ENCODE measurements at regions not wholly inside any gene's neighbourhood (a gene's known extent, or its start where the extent isn't known, plus 50 kb on each side); places are given as distances from the start of the nearest gene placed in this dataset.

DNA sequence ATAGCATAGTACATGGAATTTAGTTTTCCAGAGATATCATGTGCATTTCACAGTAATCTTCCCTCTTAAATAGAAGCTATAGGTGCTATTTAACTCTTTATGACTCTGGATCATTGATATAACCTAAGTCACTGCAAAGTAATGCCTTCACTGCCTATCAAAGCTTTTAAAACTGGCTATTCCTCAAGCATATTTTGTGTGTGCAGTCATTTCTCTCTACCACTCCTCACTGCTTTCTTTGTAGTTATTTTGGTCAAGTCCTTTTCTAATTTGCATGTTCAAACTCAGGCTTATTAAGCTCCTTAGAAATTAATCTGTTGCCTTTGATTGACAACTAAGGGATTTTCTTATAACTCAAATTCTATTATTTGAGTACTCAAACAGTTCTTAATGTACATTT lies 79.4 kb upstream of the PLEKHG7 start:
- no peak overlapping the region for H2AFZ ChIP-seq (ENCODE audit: low read depth)
- peaks cover 0 to 13% of the 10 kb centered on the region in 2 experiments; a peak in 2 of 4 replicates for H3K4me1 ChIP-seq (ENCODE audit: control insufficient read depth in 1 of 2, insufficient read depth in 2 of 2, low read depth in 1 of 2, low read length in 1 of 2)
- no peaks in the 10 kb centered on the region for H3K27me3 ChIP-seq (ENCODE audit: insufficient read depth)
- H3K79me2 ChIP-seq (ENCODE audit: insufficient read depth): no peaks in the 10 kb centered on the region
- no peak for DNase-seq
- H3K36me3 ChIP-seq (replicated peaks in 1 of 2; ENCODE audit: control insufficient read depth in 1 of 2, insufficient read depth in 2 of 2, low read length in 1 of 2): no peaks in the 10 kb centered on the region
- H3K27ac ChIP-seq (ENCODE audit: low read depth in 2 of 2, low read length in 1 of 2): no peak overlapping the region
- no peaks in the 10 kb centered on the region for H3F3A ChIP-seq (replicated peaks; ENCODE audit: insufficient read depth)
- POLR2A ChIA-PET: no interaction called here
- H3K9me3 ChIP-seq: no peaks in the 10 kb centered on the region
- no peak for TF ChIP-seq TCF12 (IDR thresholded peaks at IDR 0.05)
- TF ChIP-seq RCOR1 (IDR thresholded peaks at IDR 0.05; ENCODE audit: low read length): no peak
- no peak for TF ChIP-seq FOXM1 (IDR thresholded peaks at IDR 0.05; ENCODE audit: low read depth)
- no peak for TF ChIP-seq POLR2AphosphoS5 (IDR thresholded peaks at IDR 0.05; ENCODE audit: low read depth, low read length)
- no peak for TF ChIP-seq TEAD4 (IDR thresholded peaks at IDR 0.05; ENCODE audit: borderline replicate concordance, insufficient read depth)
- TF ChIP-seq FOXJ3 (CRISPR knock-in tag; IDR thresholded peaks at IDR 0.05): no peak
- no peak for TF ChIP-seq GABPA (IDR thresholded peaks at IDR 0.05; ENCODE audit: low read depth)
- TF ChIP-seq MEF2A (IDR thresholded peaks at IDR 0.05; ENCODE audit: borderline replicate concordance, low read depth): no peak
- no peaks in the 10 kb centered on the region for H3K9me2 ChIP-seq
- H3K9ac ChIP-seq: no peak overlapping the region
- no peaks in the 10 kb centered on the region for H4K20me1 ChIP-seq (ENCODE audit: insufficient read depth)
- no peak overlapping the region for H3K4me3 ChIP-seq (ENCODE audit: low read depth in 2 of 2, low read length in 1 of 2)
- H3K4me2 ChIP-seq: no peak overlapping the region
- CTCF ChIA-PET: no interaction called here

DNA sequence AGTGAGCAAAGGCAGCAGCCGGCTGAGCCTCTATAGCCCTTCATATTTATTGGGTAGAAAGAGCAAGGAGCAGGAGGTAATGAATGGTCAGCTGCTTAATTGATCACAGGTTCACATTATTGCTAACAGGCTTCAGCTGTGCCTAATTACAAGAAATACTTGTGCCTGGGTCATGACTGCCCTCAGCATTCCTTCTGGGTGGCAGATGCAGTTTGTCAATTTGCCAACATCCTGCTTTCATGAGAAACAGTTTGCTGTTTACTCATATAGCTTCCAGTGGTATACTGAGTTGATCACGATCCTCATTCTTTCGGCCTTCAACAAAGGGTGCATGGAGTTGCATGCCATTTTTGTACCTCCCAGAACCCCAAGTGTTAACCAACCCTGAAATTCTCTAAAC lies 81.0 kb upstream of the PLEKHG7 start:
- no peaks in the 10 kb centered on the region for H3K36me3 ChIP-seq (replicated peaks in 1 of 2; ENCODE audit: control insufficient read depth in 1 of 2, insufficient read depth in 2 of 2, low read length in 1 of 2)
- no peak overlapping the region for H3K27ac ChIP-seq (ENCODE audit: low read depth in 2 of 2, low read length in 1 of 2)
- CTCF ChIA-PET: no interaction called here
- no peaks in the 10 kb centered on the region for H3F3A ChIP-seq (replicated peaks; ENCODE audit: insufficient read depth)
- H2AFZ ChIP-seq (ENCODE audit: low read depth): no peak overlapping the region
- H3K9ac ChIP-seq: no peak overlapping the region
- no peak for TF ChIP-seq CHD2 (IDR thresholded peaks at IDR 0.05; ENCODE audit: low read length, partially characterized antibody)
- TF ChIP-seq TCF12 (IDR thresholded peaks at IDR 0.05): peak; percentile 71
- no peaks in the 10 kb centered on the region for H3K79me2 ChIP-seq (ENCODE audit: insufficient read depth)
- no peaks in the 10 kb centered on the region for H3K9me2 ChIP-seq
- H3K9me3 ChIP-seq: no peaks in the 10 kb centered on the region
- no peaks in the 10 kb centered on the region for H4K20me1 ChIP-seq (ENCODE audit: insufficient read depth)
- 90% methylated on average over 3 of the region's 3 CpGs for WGBS (ENCODE audit: low lambda C conversion rate)
- POLR2A ChIA-PET: no interaction called here
- H3K4me3 ChIP-seq (ENCODE audit: low read depth in 2 of 2, low read length in 1 of 2): no peak overlapping the region
- no peak overlapping the region for H3K4me2 ChIP-seq
- no peaks in the 10 kb centered on the region for H3K27me3 ChIP-seq (ENCODE audit: insufficient read depth)
- no peak for DNase-seq
- H3K4me1 ChIP-seq (ENCODE audit: control insufficient read depth in 1 of 2, insufficient read depth in 2 of 2, low read depth in 1 of 2, low read length in 1 of 2): peaks cover 0 to 13% of the 10 kb centered on the region in 2 experiments; a peak in 2 of 4 replicates

DNA sequence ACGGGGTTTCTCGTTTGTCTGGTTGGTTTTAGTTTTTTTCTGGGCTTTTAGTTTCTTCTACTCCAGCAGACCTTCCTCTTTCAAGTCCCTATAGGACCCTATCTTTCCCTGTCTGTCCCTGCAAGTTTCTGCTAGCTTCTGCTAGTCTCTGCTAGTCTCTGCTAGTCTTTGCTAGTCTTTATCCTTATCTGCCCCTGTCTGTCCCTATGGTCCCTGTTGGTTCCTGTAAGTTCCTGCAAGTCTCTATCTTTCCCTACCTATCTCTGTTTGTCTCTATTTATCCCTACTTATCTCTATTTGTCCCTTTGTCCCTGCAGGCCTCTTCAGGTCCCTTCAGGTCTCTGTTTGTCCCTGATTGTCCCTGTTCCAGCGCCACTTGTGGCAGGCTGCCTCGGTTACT lies 81.5 kb upstream of the PLEKHG7 start:
- CTCF ChIA-PET: no interaction called here
- H3K9ac ChIP-seq: no peak overlapping the region
- POLR2A ChIA-PET: no interaction called here
- no peaks in the 10 kb centered on the region for H3F3A ChIP-seq (replicated peaks; ENCODE audit: insufficient read depth)
- WGBS (ENCODE audit: low lambda C conversion rate): 94% methylated on average over 4 of the region's 4 CpGs
- peaks cover 0 to 13% of the 10 kb centered on the region in 2 experiments; a peak in 2 of 4 replicates for H3K4me1 ChIP-seq (ENCODE audit: control insufficient read depth in 1 of 2, insufficient read depth in 2 of 2, low read depth in 1 of 2, low read length in 1 of 2)
- TF ChIP-seq TAF1 (IDR thresholded peaks at IDR 0.05; ENCODE audit: borderline replicate concordance, low read depth, low read length) (no peak), RCOR1 (IDR thresholded peaks at IDR 0.05; ENCODE audit: low read length) (no peak), GATA2 (CRISPR knock-in tag; IDR thresholded peaks at IDR 0.05) (no peak), TCF12 (IDR thresholded peaks at IDR 0.05) (no peak), EP300 (IDR thresholded peaks at IDR 0.05; ENCODE audit: borderline replicate concordance in 1 of 2, low read depth in 1 of 2, low read length in 1 of 2) (no peak), YY1 (IDR thresholded peaks at IDR 0.05; ENCODE audit: low read depth) (no peak), POLR2AphosphoS5 (IDR thresholded peaks at IDR 0.05; ENCODE audit: low read depth, low read length) (no peak), SIN3A (IDR thresholded peaks at IDR 0.05; ENCODE audit: borderline replicate concordance, low read depth, low read length) (no peak), TEAD4 (IDR thresholded peaks at IDR 0.05; ENCODE audit: borderline replicate concordance, insufficient read depth) (no peak), GABPA (IDR thresholded peaks at IDR 0.05; ENCODE audit: low read depth) (no peak), RAD21 (IDR thresholded peaks at IDR 0.05; ENCODE audit: low read length) (no peak)
- TF ChIP-seq, protein P1, sequence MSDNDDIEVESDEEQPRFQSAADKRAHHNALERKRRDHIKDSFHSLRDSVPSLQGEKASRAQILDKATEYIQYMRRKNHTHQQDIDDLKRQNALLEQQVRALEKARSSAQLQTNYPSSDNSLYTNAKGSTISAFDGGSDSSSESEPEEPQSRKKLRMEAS (IDR thresholded peaks at IDR 0.05; ENCODE audit: low read depth): no peak
- TF ChIP-seq, protein P2, sequence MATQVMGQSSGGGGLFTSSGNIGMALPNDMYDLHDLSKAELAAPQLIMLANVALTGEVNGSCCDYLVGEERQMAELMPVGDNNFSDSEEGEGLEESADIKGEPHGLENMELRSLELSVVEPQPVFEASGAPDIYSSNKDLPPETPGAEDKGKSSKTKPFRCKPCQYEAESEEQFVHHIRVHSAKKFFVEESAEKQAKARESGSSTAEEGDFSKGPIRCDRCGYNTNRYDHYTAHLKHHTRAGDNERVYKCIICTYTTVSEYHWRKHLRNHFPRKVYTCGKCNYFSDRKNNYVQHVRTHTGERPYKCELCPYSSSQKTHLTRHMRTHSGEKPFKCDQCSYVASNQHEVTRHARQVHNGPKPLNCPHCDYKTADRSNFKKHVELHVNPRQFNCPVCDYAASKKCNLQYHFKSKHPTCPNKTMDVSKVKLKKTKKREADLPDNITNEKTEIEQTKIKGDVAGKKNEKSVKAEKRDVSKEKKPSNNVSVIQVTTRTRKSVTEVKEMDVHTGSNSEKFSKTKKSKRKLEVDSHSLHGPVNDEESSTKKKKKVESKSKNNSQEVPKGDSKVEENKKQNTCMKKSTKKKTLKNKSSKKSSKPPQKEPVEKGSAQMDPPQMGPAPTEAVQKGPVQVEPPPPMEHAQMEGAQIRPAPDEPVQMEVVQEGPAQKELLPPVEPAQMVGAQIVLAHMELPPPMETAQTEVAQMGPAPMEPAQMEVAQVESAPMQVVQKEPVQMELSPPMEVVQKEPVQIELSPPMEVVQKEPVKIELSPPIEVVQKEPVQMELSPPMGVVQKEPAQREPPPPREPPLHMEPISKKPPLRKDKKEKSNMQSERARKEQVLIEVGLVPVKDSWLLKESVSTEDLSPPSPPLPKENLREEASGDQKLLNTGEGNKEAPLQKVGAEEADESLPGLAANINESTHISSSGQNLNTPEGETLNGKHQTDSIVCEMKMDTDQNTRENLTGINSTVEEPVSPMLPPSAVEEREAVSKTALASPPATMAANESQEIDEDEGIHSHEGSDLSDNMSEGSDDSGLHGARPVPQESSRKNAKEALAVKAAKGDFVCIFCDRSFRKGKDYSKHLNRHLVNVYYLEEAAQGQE (IDR thresholded peaks at IDR 0.05; ENCODE audit: low read depth, low read length): no peak
- TF ChIP-seq, protein P3, sequence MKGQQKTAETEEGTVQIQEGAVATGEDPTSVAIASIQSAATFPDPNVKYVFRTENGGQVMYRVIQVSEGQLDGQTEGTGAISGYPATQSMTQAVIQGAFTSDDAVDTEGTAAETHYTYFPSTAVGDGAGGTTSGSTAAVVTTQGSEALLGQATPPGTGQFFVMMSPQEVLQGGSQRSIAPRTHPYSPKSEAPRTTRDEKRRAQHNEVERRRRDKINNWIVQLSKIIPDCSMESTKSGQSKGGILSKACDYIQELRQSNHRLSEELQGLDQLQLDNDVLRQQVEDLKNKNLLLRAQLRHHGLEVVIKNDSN (IDR thresholded peaks at IDR 0.05; ENCODE audit: borderline replicate concordance, low read depth): no peak
- no peaks in the 10 kb centered on the region for H3K36me3 ChIP-seq (replicated peaks in 1 of 2; ENCODE audit: control insufficient read depth in 1 of 2, insufficient read depth in 2 of 2, low read length in 1 of 2)
- no peak overlapping the region for H3K4me2 ChIP-seq
- no peak for DNase-seq
- no peaks in the 10 kb centered on the region for H3K9me2 ChIP-seq
- H3K4me3 ChIP-seq (ENCODE audit: low read depth in 2 of 2, low read length in 1 of 2): no peak overlapping the region
- no peak overlapping the region for H2AFZ ChIP-seq (ENCODE audit: low read depth)
- no peak overlapping the region for H3K27ac ChIP-seq (ENCODE audit: low read depth in 2 of 2, low read length in 1 of 2)
- H3K9me3 ChIP-seq: no peaks in the 10 kb centered on the region
- no peaks in the 10 kb centered on the region for H4K20me1 ChIP-seq (ENCODE audit: insufficient read depth)
- no peaks in the 10 kb centered on the region for H3K27me3 ChIP-seq (ENCODE audit: insufficient read depth)
- H3K79me2 ChIP-seq (ENCODE audit: insufficient read depth): no peaks in the 10 kb centered on the region
